H1 (cell line): ENCODE measurements at regions not wholly inside any gene's neighbourhood (a gene's known extent, or its start where the extent isn't known, plus 50 kb on each side); places are given as distances from the start of the nearest gene placed in this dataset.

Experiments used
- CTCF ChIA-PET: fragments of 300-600 bp; sonication (Branson Sonifier 250); formaldehyde crosslinking; loops from one replicate; lab custom pipeline; 2021; ENCODE audit not compliant: partially characterized antibody; lab: Charles Lee
- POLR2A ChIA-PET: fragments of 300-600 bp; sonication (Branson Sonifier 250); formaldehyde crosslinking; loops from one replicate; lab custom pipeline; 2021; ENCODE audit warnings: inconsistent platforms; ENCODE audit not compliant: partially characterized antibody; lab: Charles Lee
- DNase-seq, 2 experiments: peaks; one replicate each; pipeline versions ENCODE4 v3.0.0 to v3.0.0-alpha.2; 2010 to 2022; ENCODE audit warnings: low spot score in 2 of 2, low read depth in 1 of 2, mixed read lengths in 1 of 2
- FAIRE-seq: peaks from 2 replicates; lab custom pipeline; 2011; peaks lifted over from hg19 to GRCh38; lab: Jason Lieb, UNC
- H2AFZ ChIP-seq: 2 replicates; pipeline ENCODE4 v1.8.1; 2012; ENCODE audit warnings: low read length, inconsistent platforms
- H2AK5ac ChIP-seq: 2 replicates; pipeline ENCODE4 v1.6.1; 2013; ENCODE audit warnings: low read depth, low read length
- H2BK120ac ChIP-seq: replicated peaks from 2 replicates; pipeline ENCODE3; 2013; ENCODE audit warnings: low read depth, low read length, inconsistent platforms
- H2BK12ac ChIP-seq: 2 replicates; pipeline ENCODE4 v1.6.1; 2013; ENCODE audit warnings: low read depth, low read length
- H2BK15ac ChIP-seq: 2 replicates; pipeline ENCODE4 v1.6.1; 2013; ENCODE audit warnings: low read length
- H2BK20ac ChIP-seq: 2 replicates; pipeline ENCODE4 v1.6.1; 2013; ENCODE audit warnings: low read length
- H2BK5ac ChIP-seq: 2 replicates; pipeline ENCODE4 v1.6.1; 2013; ENCODE audit warnings: low read depth, low read length
- H3K14ac ChIP-seq: 2 replicates; pipeline ENCODE4 v1.6.1; 2013; ENCODE audit warnings: inconsistent platforms; ENCODE audit not compliant: insufficient read length
- H3K18ac ChIP-seq: 2 replicates; pipeline ENCODE4 v1.6.1; 2013; ENCODE audit warnings: low read length; ENCODE audit errors: extremely low read depth
- H3K23ac ChIP-seq: 2 replicates; pipeline ENCODE4 v1.6.1; 2013; ENCODE audit warnings: inconsistent platforms; ENCODE audit not compliant: insufficient read length
- H3K23me2 ChIP-seq: 2 replicates; pipeline ENCODE4 v1.6.1; 2013; ENCODE audit warnings: low read depth, low read length
- H3K27ac ChIP-seq: 2 replicates; pipeline ENCODE4 v1.6.1; 2011; ENCODE audit warnings: low read depth, low read length, inconsistent platforms
- H3K27me3 ChIP-seq, 4 experiments: replicated peaks in 1 of 4; 1 replicate in 1 of 4; 2 replicates in 3 of 4; pipeline versions ENCODE4 v1.6.1 to v1.8.1; 2011 to 2013; ENCODE audit warnings: low read length in 3 of 4, mild to moderate bottlenecking in 3 of 4, inconsistent platforms in 2 of 4, mixed read lengths in 2 of 4, moderate library complexity in 1 of 4; ENCODE audit not compliant: control insufficient read depth in 3 of 4, insufficient read depth in 3 of 4; ENCODE audit errors: extremely low read depth in 1 of 4
- H3K36me3 ChIP-seq, 4 experiments: 2 replicates each; pipeline versions ENCODE4 v1.6.1 to v1.8.1; 2011 to 2013; ENCODE audit warnings: mild to moderate bottlenecking in 4 of 4, low read length in 3 of 4, moderate library complexity in 2 of 4, control low read depth in 1 of 4, inconsistent platforms in 1 of 4; ENCODE audit not compliant: insufficient read depth in 4 of 4, control insufficient read depth in 2 of 4
- H3K4ac ChIP-seq: replicated peaks from 2 replicates; pipeline ENCODE3; 2013; ENCODE audit warnings: low read length, low read depth, mixed read lengths, inconsistent platforms; ENCODE audit not compliant: insufficient read length
- H3K4me1 ChIP-seq, 4 experiments: replicated peaks in 1 of 4; 1 replicate in 1 of 4; 2 replicates in 3 of 4; pipeline versions ENCODE4 v1.6.1 to v1.8.1; 2011 to 2013; ENCODE audit warnings: low read length in 3 of 4, inconsistent platforms in 2 of 4, mixed read lengths in 1 of 4; ENCODE audit not compliant: insufficient read depth in 4 of 4, control insufficient read depth in 3 of 4
- H3K4me2 ChIP-seq, 2 experiments: 2 replicates each; pipeline versions ENCODE4 v1.6.1 to v1.8.1; 2011 to 2013; ENCODE audit warnings: low read depth in 2 of 2, low read length in 2 of 2, control low read depth in 1 of 2, inconsistent platforms in 1 of 2, mild to moderate bottlenecking in 1 of 2; ENCODE audit not compliant: insufficient read depth in 1 of 2
- H3K4me3 ChIP-seq, 4 experiments: fragments of 200-600, 300-600 bp in 1 of 4; sonication (generic), shearing (Covaris generic), sonication (Bioruptor Twin) in 1 of 4; 2 replicates each; pipeline versions ENCODE4 v1.5.1 to v1.8.1; 2011 to 2016; ENCODE audit warnings: low read length in 4 of 4, low read depth in 3 of 4, control low read depth in 2 of 4, inconsistent platforms in 2 of 4, mild to moderate bottlenecking in 2 of 4, mixed read lengths in 1 of 4, moderate library complexity in 1 of 4; ENCODE audit not compliant: insufficient read depth in 2 of 4; ENCODE audit errors: extremely low read depth in 1 of 4
- H3K56ac ChIP-seq: replicated peaks from 2 replicates; pipeline ENCODE3; 2013; ENCODE audit warnings: low read depth, mild to moderate bottlenecking, mixed read lengths, low read length, inconsistent platforms; ENCODE audit not compliant: insufficient read length
- H3K79me1 ChIP-seq: 2 replicates; pipeline ENCODE4 v1.6.1; 2013; ENCODE audit warnings: low read depth, low read length, control low read depth
- H3K79me2 ChIP-seq, 2 experiments: 2 replicates each; pipeline versions ENCODE4 v1.6.1 to v1.8.1; 2012 to 2013; ENCODE audit warnings: low read length in 2 of 2, mild to moderate bottlenecking in 2 of 2, inconsistent platforms in 1 of 2; ENCODE audit not compliant: insufficient read depth in 2 of 2, control insufficient read depth in 1 of 2
- H3K9ac ChIP-seq, 4 experiments: replicated peaks in 1 of 4; 1 replicate in 1 of 4; 2 replicates in 3 of 4; pipeline versions ENCODE4 v1.6.1 to v1.8.1; 2011 to 2013; ENCODE audit warnings: low read depth in 3 of 4, low read length in 3 of 4, control low read depth in 2 of 4, mild to moderate bottlenecking in 2 of 4, moderate library complexity in 2 of 4, inconsistent platforms in 1 of 4; ENCODE audit errors: extremely low read depth in 1 of 4
- H3K9me3 ChIP-seq, 2 experiments: 2 replicates each; pipeline versions ENCODE4 v1.6.1 to v1.8.1; 2012 to 2013; ENCODE audit warnings: mild to moderate bottlenecking in 2 of 2, moderate library complexity in 2 of 2, control low read depth in 1 of 2, inconsistent platforms in 1 of 2, low read depth in 1 of 2, low read length in 1 of 2, mixed read lengths in 1 of 2; ENCODE audit not compliant: insufficient read depth in 2 of 2
- H4K20me1 ChIP-seq, 2 experiments: replicated peaks in 1 of 2; 2 replicates each; pipeline versions ENCODE3 to v1.8.1; 2011 to 2013; ENCODE audit warnings: inconsistent platforms in 2 of 2, low read length in 2 of 2, mild to moderate bottlenecking in 1 of 2; ENCODE audit not compliant: insufficient read depth in 2 of 2, control insufficient read depth in 1 of 2
- H4K5ac ChIP-seq: 2 replicates; pipeline ENCODE4 v1.6.1; 2013; ENCODE audit warnings: low read length, low read depth, mixed read lengths, inconsistent platforms; ENCODE audit not compliant: insufficient read length
- H4K8ac ChIP-seq: 2 replicates; pipeline ENCODE4 v1.8.0; 2013; ENCODE audit warnings: mild to moderate bottlenecking, moderate library complexity, low read length, inconsistent platforms; ENCODE audit not compliant: insufficient read depth; ENCODE audit errors: extremely low read depth
- H4K91ac ChIP-seq: replicated peaks from 2 replicates; pipeline ENCODE3; 2013; ENCODE audit warnings: low read length, mixed read lengths, inconsistent platforms; ENCODE audit not compliant: insufficient read length
- ATF2 ChIP-seq: IDR thresholded peaks from 2 replicates; pipeline ENCODE4 v1.6.1; 2012; ENCODE audit warnings: low read length, inconsistent platforms
- CHD2 ChIP-seq: IDR thresholded peaks from 2 replicates; pipeline ENCODE4 v1.6.1; 2012; ENCODE audit warnings: low read length, improper control_type of control experiment
- EGR1 ChIP-seq: IDR thresholded peaks from 2 replicates; pipeline ENCODE4 v1.6.1; 2011; ENCODE audit warnings: low read depth, low read length, borderline replicate concordance
- EZH2 ChIP-seq: fragments of 200-600 bp; sonication (generic); IDR thresholded peaks from 2 replicates; pipeline ENCODE4 v1.7.1; 2012; ENCODE audit warnings: low read depth, mild to moderate bottlenecking, moderate library complexity, low read length, inconsistent platforms; ENCODE audit not compliant: severe bottlenecking
- HDAC2 ChIP-seq, 2 experiments: fragments of 300-600 bp in 1 of 2; sonication (generic) in 1 of 2; IDR thresholded peaks; 2 replicates each; pipeline ENCODE4 v1.6.1; 2011 to 2012; ENCODE audit warnings: low read depth in 2 of 2, low read length in 2 of 2, mild to moderate bottlenecking in 2 of 2, moderate library complexity in 2 of 2, borderline replicate concordance in 1 of 2, inconsistent platforms in 1 of 2
- KDM1A ChIP-seq: fragments of 200-600, 300-600 bp; sonication (generic); IDR thresholded peaks from 2 replicates; pipeline ENCODE4 v1.7.1; 2016; ENCODE audit warnings: mild to moderate bottlenecking, low read length, borderline replicate concordance
- RAD21 ChIP-seq, 2 experiments: IDR thresholded peaks in 1 of 2; conservative IDR thresholded peaks in 1 of 2; 2 replicates each; pipeline ENCODE4 v1.6.1; 2011; ENCODE audit warnings: low read depth in 2 of 2, low read length in 2 of 2, improper control_type of control experiment in 1 of 2, inconsistent platforms in 1 of 2, mild to moderate bottlenecking in 1 of 2, moderate library complexity in 1 of 2
- SP4 ChIP-seq: IDR thresholded peaks from 2 replicates; pipeline ENCODE4 v1.6.1; 2012; ENCODE audit warnings: low read length, inconsistent platforms
- YY1 ChIP-seq: IDR thresholded peaks from 2 replicates; pipeline ENCODE4 v1.6.1; 2011; ENCODE audit warnings: low read depth, mild to moderate bottlenecking, low read length
- WGBS, 2 experiments: shearing (Covaris generic) in 1 of 2; methylation state at CpG; one replicate each; pipeline versions ENCODE4 v1.1.6 to v1.1.7; 2013 to 2015; ENCODE audit warnings: low lambda C conversion rate in 2 of 2, mixed read lengths in 2 of 2, inconsistent platforms in 1 of 2, low coverage in 1 of 2, missing lambda C conversion rate in 1 of 2; ENCODE audit not compliant: insufficient replicate concordance in 2 of 2, insufficient coverage in 1 of 2, insufficient read length in 1 of 2; ENCODE audit errors: extremely low coverage in 1 of 2, missing lambda C conversion rate in 1 of 2; 5-methylcytosine and 5-hydroxymethylcytosine counted together

- peak overlapping the region; percentile 98 for H2AK5ac ChIP-seq
- peak overlapping the region; percentile 94 for H2BK120ac ChIP-seq
- no peak overlapping the region for H3K9ac ChIP-seq
- no peak overlapping the region for H2BK15ac ChIP-seq
- FAIRE-seq (peak; percentile 71), DNase-seq (peak; percentile 58 to 62)
- no peaks in the 10 kb centered on the region for H3K9me3 ChIP-seq
- H3K79me2 ChIP-seq = peaks cover 0 to 4% of the 10 kb centered on the region in 2 experiments; a peak in 1 of 4 replicates
- H3K56ac ChIP-seq = no peak overlapping the region
- no peaks in the 10 kb centered on the region for H3K27me3 ChIP-seq
- no peaks in the 10 kb centered on the region for H4K20me1 ChIP-seq
- peak overlapping the region; percentile 20 to 26; a peak in 2 of 4 replicates for H3K4me2 ChIP-seq
- peak overlapping the region; percentile 94 for H4K91ac ChIP-seq
- peak overlapping the region; percentile 91 for H3K4ac ChIP-seq
- H2BK12ac ChIP-seq = peak overlapping the region; percentile 100; the same call in 1 of the 2 replicates
- H3K14ac ChIP-seq = no peak overlapping the region
- no peaks in the 10 kb centered on the region for H3K79me1 ChIP-seq
- peak overlapping the region; percentile 62 for H3K18ac ChIP-seq
- ChIA-PET POLR2A (interaction anchor here (0.8 to 1.5 kb wide), 16 partner anchors 12 to 217 kb away, joined by 3 to 5 read pairs (median 3); partner anchors contain the start of gene JARID2), CTCF (interaction anchor here (1.0 to 2.1 kb wide), 4 partner anchors 8 to 44 kb away, joined by 3 to 9 read pairs (median 4); no protein-coding TSS in a partner anchor)
- peaks cover 0 to 16% (median 8%) of the 10 kb centered on the region in 4 experiments; a peak in 5 of 7 replicates for H3K4me1 ChIP-seq
- no peak overlapping the region for H3K23ac ChIP-seq
- peak overlapping the region; percentile 40; the same call in 1 of the 2 replicates for H3K27ac ChIP-seq
- peak overlapping the region; percentile 94 for H4K5ac ChIP-seq
- no peaks in the 10 kb centered on the region for H3K36me3 ChIP-seq
- peak overlapping the region; percentile 98 for H2BK5ac ChIP-seq
- H4K8ac ChIP-seq = no peak overlapping the region; the same call in 1 of the 2 replicates
- no peak overlapping the region for H3K4me3 ChIP-seq
- peak overlapping the region; percentile 100; the same call in 1 of the 2 replicates for H2BK20ac ChIP-seq
- H2AFZ ChIP-seq = no peak overlapping the region
- 37% methylated on average over 11 of the region's 11 CpGs; no CpG with 5 or more reads in 1 of the 2 experiments for WGBS, 2 experiments
- no peaks in the 10 kb centered on the region for H3K23me2 ChIP-seq
- TF ChIP-seq SP4 (no peak), CHD2 (0 out of 2 replicates have a peak, but pooled peaks have one; percentile 24), RAD21 (IDR thresholded peaks at IDR 0.05 in 1 of 2, conservative IDR thresholded peaks at IDR 0.05 in 1 of 2; ENCODE audit: low read depth in 2 of 2, low read length in 2 of 2) (peak; percentile 8 to 12; a peak in 2 of 4 replicates), EGR1 (no peak), EZH2 (no peak), ATF2 (peak; percentile 63; the same call in 1 of the 2 replicates), YY1 (peak; percentile 54; the same call in 1 of the 2 replicates), HDAC2 (IDR thresholded peaks at IDR 0.05; ENCODE audit: borderline replicate concordance in 1 of 2, low read depth in 2 of 2, low read length in 2 of 2) (peak; percentile 66 to 81; a peak in 2 of 4 replicates), KDM1A (peak; percentile 82)
Observed at GRCh38 chr6:15038013-15038791, 207.7 kb upstream of the JARID2 start.
